Testis (tissue), 2 donors: ENCODE measurements at regions not wholly inside any gene's neighbourhood (a gene's known extent, or its start where the extent isn't known, plus 50 kb on each side); places are given as distances from the start of the nearest gene placed in this dataset.
A peak's percentile ranks its signal among the peaks of the same experiment; 100 is the strongest.

Source experiments
- DNase-seq: peaks from one replicate; pipeline ENCODE4 v3.0.0-alpha.2; 2019
- H3K27ac ChIP-seq, 2 donors: fragments of 200-600 bp; sonication (generic); one replicate each; pipeline ENCODE4 v1.5.1; 2019
- H3K27me3 ChIP-seq: fragments of 200-600 bp; sonication (generic); one replicate; pipeline ENCODE4 v1.5.1; 2019
- H3K36me3 ChIP-seq: fragments of 200-600 bp; sonication (generic); one replicate; pipeline ENCODE4 v1.5.1; 2017; ENCODE audit warnings: low read depth; ENCODE audit errors: missing control alignments
- H3K4me1 ChIP-seq: fragments of 200-600 bp; sonication (generic); one replicate; pipeline ENCODE4 v1.5.1; 2019
- H3K4me3 ChIP-seq, 2 donors: fragments of 200-600 bp; sonication (generic); one replicate each; pipeline ENCODE4 v1.5.1; 2017 to 2019
- H3K9me3 ChIP-seq: fragments of 200-600 bp; sonication (generic); one replicate; pipeline ENCODE4 v1.5.1; 2017
- POLR2A ChIP-seq: fragments of 450-650 bp; IDR thresholded peaks from one replicate; pipeline ENCODE4 v1.6.1; 2017; ENCODE audit warnings: antibody characterized with exemption, mild to moderate bottlenecking, moderate library complexity
- WGBS, 2 donors: methylation state at CpG; one replicate each; pipeline ENCODE4 v1.1.5; 2018; 5-methylcytosine and 5-hydroxymethylcytosine counted together
- intact Hi-C: fragments of 100-400 bp; cut with DNase I; formaldehyde crosslinking; loops from one replicate; pipeline ENCODE4 v1.15.1; 2023; ENCODE audit warnings: low total_unique reads
- TF ChIP-seq, protein P1 (sequence below), 3 experiments: fragments of 450-650 bp in 2 of 3; fragments of 200-600 bp in 1 of 3; sonication (generic) in 1 of 3; IDR thresholded peaks; one replicate each; pipeline ENCODE4 v1.5.1; 2016 to 2019; ENCODE audit warnings: antibody characterized with exemption in 3 of 3, mild to moderate bottlenecking in 2 of 3, moderate library complexity in 1 of 3

DNA sequence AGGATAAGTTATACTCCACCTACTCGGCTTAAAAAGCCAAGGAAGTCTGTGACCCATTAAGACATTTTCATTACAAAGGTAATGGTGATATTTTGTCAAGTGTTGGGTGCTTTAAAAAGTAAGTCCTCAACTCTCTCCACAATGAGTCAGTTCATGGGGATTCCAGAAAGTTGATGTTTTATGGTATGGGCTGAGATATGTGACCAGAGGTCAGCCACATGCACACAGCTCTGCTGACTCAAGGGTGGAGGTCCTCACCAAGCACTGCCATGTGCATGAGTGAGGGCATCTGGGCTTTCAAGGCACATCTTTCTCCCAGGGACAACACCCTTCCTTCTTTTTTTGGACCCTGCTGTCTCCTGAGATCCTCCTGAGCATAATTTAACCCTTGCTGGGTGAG, 292.9 kb downstream of the PTEN start:
- Histone ChIP-seq H3K36me3 (no peaks in the 10 kb centered on the region), H3K27me3 (no peaks in the 10 kb centered on the region), H3K4me1 (no peaks in the 10 kb centered on the region), H3K9me3 (no peaks in the 10 kb centered on the region), H3K27ac (no peak overlapping the region), H3K4me3 (no peak overlapping the region)
- TF ChIP-seq, protein P1, sequence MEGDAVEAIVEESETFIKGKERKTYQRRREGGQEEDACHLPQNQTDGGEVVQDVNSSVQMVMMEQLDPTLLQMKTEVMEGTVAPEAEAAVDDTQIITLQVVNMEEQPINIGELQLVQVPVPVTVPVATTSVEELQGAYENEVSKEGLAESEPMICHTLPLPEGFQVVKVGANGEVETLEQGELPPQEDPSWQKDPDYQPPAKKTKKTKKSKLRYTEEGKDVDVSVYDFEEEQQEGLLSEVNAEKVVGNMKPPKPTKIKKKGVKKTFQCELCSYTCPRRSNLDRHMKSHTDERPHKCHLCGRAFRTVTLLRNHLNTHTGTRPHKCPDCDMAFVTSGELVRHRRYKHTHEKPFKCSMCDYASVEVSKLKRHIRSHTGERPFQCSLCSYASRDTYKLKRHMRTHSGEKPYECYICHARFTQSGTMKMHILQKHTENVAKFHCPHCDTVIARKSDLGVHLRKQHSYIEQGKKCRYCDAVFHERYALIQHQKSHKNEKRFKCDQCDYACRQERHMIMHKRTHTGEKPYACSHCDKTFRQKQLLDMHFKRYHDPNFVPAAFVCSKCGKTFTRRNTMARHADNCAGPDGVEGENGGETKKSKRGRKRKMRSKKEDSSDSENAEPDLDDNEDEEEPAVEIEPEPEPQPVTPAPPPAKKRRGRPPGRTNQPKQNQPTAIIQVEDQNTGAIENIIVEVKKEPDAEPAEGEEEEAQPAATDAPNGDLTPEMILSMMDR (IDR thresholded peaks at IDR 0.05) = no peak
- TF ChIP-seq POLR2A = no peak
- no peak for DNase-seq
- intact Hi-C loops = no loop called here
- 89 to 90% methylated on average over 1 of the region's 1 CpG for WGBS, 2 donors

GRCh38 chr10:88157981-88158465, 294.6 kb downstream of the PTEN start:
- Histone ChIP-seq H3K4me1 (no peaks in the 10 kb centered on the region), H3K9me3 (no peaks in the 10 kb centered on the region), H3K4me3 (no peak overlapping the region), H3K27me3 (no peaks in the 10 kb centered on the region), H3K27ac (peak overlapping the region in 1 of 2 donors; percentile 28), H3K36me3 (no peaks in the 10 kb centered on the region)
- TF ChIP-seq, protein P1 (IDR thresholded peaks at IDR 0.05) = no peak
- no peak for TF ChIP-seq POLR2A
- 49 to 63% methylated on average over 2 of the region's 2 CpGs for WGBS, 2 donors
- DNase-seq = no peak
- intact Hi-C loops = no loop called here

DNA sequence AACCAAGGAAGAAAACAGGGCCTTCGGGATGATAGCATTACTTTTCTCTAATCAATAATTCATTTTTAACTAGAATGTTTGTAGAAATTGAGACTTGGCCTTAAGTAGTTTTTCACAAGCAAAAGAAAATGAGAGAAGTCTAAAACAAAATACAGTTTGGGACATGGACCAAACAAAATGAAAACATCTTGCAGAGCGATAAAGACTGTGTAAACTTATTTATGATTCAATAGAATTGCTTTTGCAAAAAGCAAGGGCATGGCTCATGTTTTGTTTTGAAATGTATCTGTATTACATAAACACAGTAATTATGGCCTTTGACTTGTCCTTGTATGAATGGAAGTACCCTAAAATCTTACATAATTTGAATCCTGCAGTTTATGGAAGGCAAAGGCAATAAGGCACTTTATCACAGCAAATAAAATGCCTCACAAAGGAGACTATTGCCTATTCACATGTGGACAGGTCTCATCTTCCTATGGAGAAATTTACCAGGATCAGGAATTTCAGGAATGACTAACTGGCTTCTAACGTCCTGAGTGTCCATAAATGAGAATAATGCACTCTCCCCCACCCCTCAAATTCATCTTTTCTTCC, 295.2 kb downstream of the PTEN start:
- WGBS, 2 donors = 43 to 48% methylated on average over 3 of the region's 3 CpGs

DNA sequence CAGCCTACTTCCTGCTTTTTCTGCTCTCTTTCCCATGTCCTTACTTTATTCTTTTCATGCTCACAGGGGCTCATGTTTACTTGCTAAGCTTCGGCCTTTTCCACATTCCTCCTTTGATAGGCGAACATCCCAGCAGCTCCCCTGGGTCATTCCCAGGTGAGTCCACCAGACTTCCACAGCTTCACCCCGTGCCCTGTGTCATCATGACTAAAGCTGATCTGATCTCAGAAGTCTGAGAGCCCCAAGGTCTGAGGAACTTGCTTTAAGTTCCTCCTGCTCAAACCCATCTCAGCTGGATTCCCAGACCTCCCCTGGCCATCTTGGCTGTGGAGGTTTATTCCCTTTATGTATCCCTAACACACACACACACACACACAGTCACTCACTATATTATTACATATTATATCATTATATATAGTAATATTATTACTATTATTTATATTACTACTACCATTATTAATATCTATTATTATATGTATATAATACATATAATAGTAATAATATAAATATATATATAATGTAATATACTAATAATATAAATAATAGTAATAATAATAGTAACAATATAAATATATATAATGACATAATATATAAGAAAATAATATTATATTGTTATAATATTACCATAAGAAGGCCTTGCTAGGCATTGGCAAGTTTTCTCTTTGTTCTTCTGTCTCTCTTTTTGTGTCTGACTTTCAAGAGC, 295.9 kb downstream of the PTEN start:
- Histone ChIP-seq H3K4me3 (no peak overlapping the region), H3K36me3 (no peaks in the 10 kb centered on the region), H3K27ac (no peak overlapping the region), H3K4me1 (no peaks in the 10 kb centered on the region), H3K9me3 (no peaks in the 10 kb centered on the region), H3K27me3 (no peaks in the 10 kb centered on the region)
- no peak for DNase-seq
- TF ChIP-seq, protein P1 (IDR thresholded peaks at IDR 0.05) = no peak
- TF ChIP-seq POLR2A = no peak
- WGBS, 2 donors = 40 to 47% methylated on average over 3 of the region's 3 CpGs
- intact Hi-C loops = no loop called here

More for the DNA sequence above, 295.2 kb downstream of the PTEN start:
- no peaks in the 10 kb centered on the region for H3K9me3 ChIP-seq
- TF ChIP-seq, protein P1 (IDR thresholded peaks at IDR 0.05) = no peak
- no peak for TF ChIP-seq POLR2A
- peak overlapping the region in 1 of 2 donors; percentile 28 for H3K27ac ChIP-seq
- no peaks in the 10 kb centered on the region for H3K4me1 ChIP-seq
- H3K36me3 ChIP-seq = no peaks in the 10 kb centered on the region
- no peaks in the 10 kb centered on the region for H3K27me3 ChIP-seq
- DNase-seq = no peak
- intact Hi-C loops = no loop called here
- no peak overlapping the region for H3K4me3 ChIP-seq
